ENCODE measurements at regions not wholly inside any gene's neighbourhood (a gene's known extent, or its start where the extent isn't known, plus 50 kb on each side); places are given as distances from the start of the nearest gene placed in this dataset.

- no peaks in the 10 kb centered on the region for H3K4me1 ChIP-seq (ENCODE audit: insufficient read depth, low read length)
- H4K20me1 ChIP-seq (ENCODE audit: insufficient read depth, low read length): no peaks in the 10 kb centered on the region
- no peaks in the 10 kb centered on the region for H3K9me3 Mint-ChIP-seq (ENCODE audit: unreplicated experiment)
- H3K27ac Mint-ChIP-seq (ENCODE audit: unreplicated experiment): no peak overlapping the region
- H3K27me3 ChIP-seq (ENCODE audit: insufficient read depth, low read length): no peaks in the 10 kb centered on the region
- no peak overlapping the region for H3K27ac ChIP-seq (ENCODE audit: low read depth, low read length)
- H3K79me2 ChIP-seq (ENCODE audit: insufficient read depth, low read length): no peaks in the 10 kb centered on the region
- no peak for TF ChIP-seq EZH2 (IDR thresholded peaks at IDR 0.05; ENCODE audit: insufficient read depth, low read length)
- TF ChIP-seq CTCF (IDR thresholded peaks at IDR 0.05; ENCODE audit: insufficient read depth, low read depth, low read length): no peak
- H3K4me3 Mint-ChIP-seq (ENCODE audit: unreplicated experiment): no peak overlapping the region
- no peaks in the 10 kb centered on the region for H3K27me3 Mint-ChIP-seq (ENCODE audit: low read depth, unreplicated experiment)
- no peak overlapping the region for H2AFZ ChIP-seq (ENCODE audit: low read depth, low read length)
- H3K9ac ChIP-seq (ENCODE audit: low read length): no peak overlapping the region
- H3K4me1 Mint-ChIP-seq (ENCODE audit: low read depth, unreplicated experiment): no peaks in the 10 kb centered on the region
- no peaks in the 10 kb centered on the region for H3K36me3 Mint-ChIP-seq (ENCODE audit: low read depth, unreplicated experiment)
- DNase-seq (ENCODE audit: low read depth) (no peak), FAIRE-seq (no peak)
- H3K9me3 ChIP-seq (ENCODE audit: insufficient read depth, low read depth, low read length): no peaks in the 10 kb centered on the region
- H3K36me3 ChIP-seq (ENCODE audit: insufficient read depth, low read length): no peaks in the 10 kb centered on the region
- no peak overlapping the region for H3K4me3 ChIP-seq (ENCODE audit: insufficient read depth, low read depth, low read length)
- H3K4me2 ChIP-seq (ENCODE audit: low read length): no peak overlapping the region
Measured at GRCh38 chr2:40754912-40755311, 303.0 kb upstream of the SLC8A1 start.

- DNase-seq (ENCODE audit: low read depth) (no peak), FAIRE-seq (peak; percentile 23)
- H3K27ac ChIP-seq (ENCODE audit: low read depth, low read length): no peak overlapping the region
- TF ChIP-seq EZH2 (IDR thresholded peaks at IDR 0.05; ENCODE audit: insufficient read depth, low read length) (no peak), CTCF (IDR thresholded peaks at IDR 0.05; ENCODE audit: insufficient read depth, low read depth, low read length) (no peak)
- H3K4me3 ChIP-seq (ENCODE audit: insufficient read depth, low read depth, low read length): no peak overlapping the region
- H3K4me2 ChIP-seq (ENCODE audit: low read length): no peak overlapping the region
- H3K27me3 ChIP-seq (ENCODE audit: insufficient read depth, low read length): no peaks in the 10 kb centered on the region
- Mint-ChIP-seq H3K27me3 (ENCODE audit: low read depth, unreplicated experiment) (no peaks in the 10 kb centered on the region), H3K27ac (ENCODE audit: unreplicated experiment) (no peak overlapping the region), H3K4me1 (ENCODE audit: low read depth, unreplicated experiment) (no peaks in the 10 kb centered on the region), H3K4me3 (ENCODE audit: unreplicated experiment) (no peak overlapping the region), H3K36me3 (ENCODE audit: low read depth, unreplicated experiment) (no peaks in the 10 kb centered on the region), H3K9me3 (ENCODE audit: unreplicated experiment) (no peaks in the 10 kb centered on the region)
- no peaks in the 10 kb centered on the region for H3K36me3 ChIP-seq (ENCODE audit: insufficient read depth, low read length)
- no peaks in the 10 kb centered on the region for H4K20me1 ChIP-seq (ENCODE audit: insufficient read depth, low read length)
- no peaks in the 10 kb centered on the region for H3K4me1 ChIP-seq (ENCODE audit: insufficient read depth, low read length)
- no peak overlapping the region for H2AFZ ChIP-seq (ENCODE audit: low read depth, low read length)
- no peaks in the 10 kb centered on the region for H3K9me3 ChIP-seq (ENCODE audit: insufficient read depth, low read depth, low read length)
- no peaks in the 10 kb centered on the region for H3K79me2 ChIP-seq (ENCODE audit: insufficient read depth, low read length)
- H3K9ac ChIP-seq (ENCODE audit: low read length): no peak overlapping the region
Measured at GRCh38 chr2:40758401-40759155, 306.7 kb upstream of the SLC8A1 start.

DNA sequence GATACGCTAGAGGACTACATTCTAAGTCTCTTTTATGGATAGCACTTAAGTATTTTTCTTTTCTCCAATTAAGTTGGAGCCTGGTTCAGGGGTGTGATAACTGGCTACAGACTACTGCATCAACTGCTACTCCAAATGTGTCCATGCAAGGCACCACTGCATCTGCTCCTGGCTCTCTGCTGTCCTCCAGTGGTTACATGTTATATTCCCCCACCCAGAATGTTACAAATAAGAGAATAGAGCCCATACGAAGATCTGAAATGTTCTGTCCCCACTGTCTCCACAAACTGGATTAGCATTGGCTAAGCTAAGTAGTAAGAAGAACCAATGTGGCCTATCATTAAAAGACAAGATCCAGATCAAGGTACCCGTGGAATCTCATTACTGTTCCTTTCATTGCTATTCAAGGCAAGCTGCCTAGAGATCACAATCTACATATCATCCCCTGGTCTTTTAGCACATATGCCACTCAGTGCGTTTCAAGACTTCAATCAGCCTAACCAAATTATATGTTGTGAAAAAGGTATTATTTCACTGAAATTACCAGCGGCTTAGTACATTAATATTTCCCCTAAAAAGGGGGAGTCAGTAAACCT is 308.3 kb upstream of the SLC8A1 start:
- Histone ChIP-seq H4K20me1 (ENCODE audit: insufficient read depth, low read length) (no peaks in the 10 kb centered on the region), H3K36me3 (ENCODE audit: insufficient read depth, low read length) (no peaks in the 10 kb centered on the region), H3K79me2 (ENCODE audit: insufficient read depth, low read length) (no peaks in the 10 kb centered on the region), H3K4me1 (ENCODE audit: insufficient read depth, low read length) (no peaks in the 10 kb centered on the region), H3K4me2 (ENCODE audit: low read length) (no peak overlapping the region), H3K27ac (ENCODE audit: low read depth, low read length) (no peak overlapping the region), H3K9ac (ENCODE audit: low read length) (no peak overlapping the region), H3K9me3 (ENCODE audit: insufficient read depth, low read depth, low read length) (no peaks in the 10 kb centered on the region), H3K27me3 (ENCODE audit: insufficient read depth, low read length) (no peaks in the 10 kb centered on the region), H3K4me3 (ENCODE audit: insufficient read depth, low read depth, low read length) (no peak overlapping the region), H2AFZ (ENCODE audit: low read depth, low read length) (no peak overlapping the region)
- H3K9me3 Mint-ChIP-seq (ENCODE audit: unreplicated experiment): no peaks in the 10 kb centered on the region
- no peaks in the 10 kb centered on the region for H3K4me1 Mint-ChIP-seq (ENCODE audit: low read depth, unreplicated experiment)
- TF ChIP-seq CTCF (IDR thresholded peaks at IDR 0.05; ENCODE audit: insufficient read depth, low read depth, low read length): peak; percentile 80
- TF ChIP-seq EZH2 (IDR thresholded peaks at IDR 0.05; ENCODE audit: insufficient read depth, low read length): no peak
- DNase-seq (ENCODE audit: low read depth) (peak; percentile 20), FAIRE-seq (peak; percentile 50)
- H3K36me3 Mint-ChIP-seq (ENCODE audit: low read depth, unreplicated experiment): no peaks in the 10 kb centered on the region
- no peak overlapping the region for H3K4me3 Mint-ChIP-seq (ENCODE audit: unreplicated experiment)
- H3K27ac Mint-ChIP-seq (ENCODE audit: unreplicated experiment): no peak overlapping the region
- no peaks in the 10 kb centered on the region for H3K27me3 Mint-ChIP-seq (ENCODE audit: low read depth, unreplicated experiment)

All from astrocyte (in vitro differentiated cells and primary cell).